WTC11 (cell line): ENCODE measurements at regions not wholly inside any gene's neighbourhood (a gene's known extent, or its start where the extent isn't known, plus 50 kb on each side); places are given as distances from the start of the nearest gene placed in this dataset.

Source experiments
- ATAC-seq: fragments of 200-7000 bp; cut with Tn5 transposase; 2 replicates; pipeline ENCODE4 v1.10.0; 2021; ENCODE audit warnings: mild to moderate bottlenecking, moderate library complexity
- CTCF ChIA-PET: fragments of 300-600 bp; sonication (Branson Sonifier 250); formaldehyde crosslinking; loops from one replicate; lab custom pipeline; 2021; ENCODE audit warnings: antibody characterized with exemption; lab: Charles Lee
- POLR2A ChIA-PET: fragments of 350-600 bp; sonication (Branson Sonifier 250); formaldehyde crosslinking; loops from one replicate; lab custom pipeline; 2021; ENCODE audit warnings: antibody characterized with exemption; lab: Charles Lee
- DNase-seq: peaks from one replicate; pipeline ENCODE4 v3.0.0; 2021; ENCODE audit warnings: low spot score
- H3K27ac Mint-ChIP-seq: 2 replicates; pipeline ENCODE4 v1.8.0; 2021; ENCODE audit warnings: mixed read lengths
- H3K27me3 Mint-ChIP-seq: 2 replicates; pipeline ENCODE4 v1.8.0; 2021; ENCODE audit warnings: low read depth, mild to moderate bottlenecking, moderate library complexity, mixed read lengths
- H3K36me3 Mint-ChIP-seq: 2 replicates; pipeline ENCODE4 v1.8.0; 2021; ENCODE audit warnings: mixed read lengths
- H3K4me1 Mint-ChIP-seq: 2 replicates; pipeline ENCODE4 v1.8.0; 2022; ENCODE audit warnings: mixed read lengths
- H3K4me3 Mint-ChIP-seq: 2 replicates; pipeline ENCODE4 v1.8.0; 2021; ENCODE audit warnings: mild to moderate bottlenecking, moderate library complexity, mixed read lengths
- H3K9me3 Mint-ChIP-seq: 2 replicates; pipeline ENCODE4 v1.8.0; 2021; ENCODE audit warnings: mixed read lengths
- ATF1 ChIP-seq: sonication (generic); formaldehyde crosslinking; IDR thresholded peaks from 2 replicates; pipeline ENCODE4 v1.8.1; 2023; ENCODE audit warnings: mild to moderate bottlenecking, moderate library complexity, missing genetic modification reagents
- CBFB ChIP-seq: sonication (generic); formaldehyde crosslinking; IDR thresholded peaks from 2 replicates; pipeline ENCODE4 v1.8.1; 2022; ENCODE audit warnings: mild to moderate bottlenecking, low read depth, missing genetic modification reagents
- CREM ChIP-seq: sonication (generic); formaldehyde crosslinking; IDR thresholded peaks from 2 replicates; pipeline ENCODE4 v1.8.1; 2022; ENCODE audit warnings: mild to moderate bottlenecking, missing genetic modification reagents, moderate library complexity
- ELF4 ChIP-seq: sonication (generic); formaldehyde crosslinking; IDR thresholded peaks from 2 replicates; pipeline ENCODE4 v1.8.1; 2022; ENCODE audit warnings: low read depth, mild to moderate bottlenecking, moderate library complexity, missing genetic modification reagents
- FOXK1 ChIP-seq: sonication (generic); formaldehyde crosslinking; IDR thresholded peaks from 2 replicates; pipeline ENCODE4 v1.8.0; 2022; ENCODE audit warnings: mild to moderate bottlenecking, moderate library complexity, missing genetic modification reagents
- HMGA2 ChIP-seq: fragments of 250-450 bp; sonication (Bioruptor Pico); IDR thresholded peaks from 2 replicates; pipeline ENCODE4 v1.4.0; 2021; ENCODE audit warnings: mild to moderate bottlenecking, moderate library complexity
- HMGXB4 ChIP-seq: sonication (generic); formaldehyde crosslinking; IDR thresholded peaks from 2 replicates; pipeline ENCODE4 v1.8.1; 2023; ENCODE audit warnings: mild to moderate bottlenecking, moderate library complexity, missing genetic modification reagents
- MXD4 ChIP-seq: fragments of 250-450 bp; sonication (Bioruptor Pico); IDR thresholded peaks from 2 replicates; pipeline ENCODE4 v1.8.0; 2021; ENCODE audit warnings: mild to moderate bottlenecking, moderate library complexity, borderline replicate concordance
- NR2C2 ChIP-seq: sonication (generic); formaldehyde crosslinking; IDR thresholded peaks from 2 replicates; pipeline ENCODE4 v1.8.0; 2022; ENCODE audit warnings: mild to moderate bottlenecking, missing genetic modification reagents
- RELA ChIP-seq: sonication (generic); formaldehyde crosslinking; IDR thresholded peaks from 2 replicates; pipeline ENCODE4 v1.8.1; 2022; ENCODE audit warnings: missing genetic modification reagents, mild to moderate bottlenecking, borderline replicate concordance
- RORB ChIP-seq: fragments of 250-450 bp; sonication (Bioruptor Pico); IDR thresholded peaks from 2 replicates; pipeline ENCODE4 v1.9.0; 2021; ENCODE audit warnings: mild to moderate bottlenecking
- SMAD4 ChIP-seq: sonication (generic); formaldehyde crosslinking; IDR thresholded peaks from 2 replicates; pipeline ENCODE4 v1.8.0; 2022; ENCODE audit warnings: mild to moderate bottlenecking, missing genetic modification reagents
- ZNF232 ChIP-seq: sonication (generic); formaldehyde crosslinking; IDR thresholded peaks from 2 replicates; pipeline ENCODE4 v1.8.0; 2022; ENCODE audit warnings: mild to moderate bottlenecking, missing genetic modification reagents
- ZNF317 ChIP-seq: sonication (generic); formaldehyde crosslinking; IDR thresholded peaks from 2 replicates; pipeline ENCODE4 v1.8.1; 2023; ENCODE audit warnings: low read depth, mild to moderate bottlenecking, moderate library complexity, missing genetic modification reagents, borderline replicate concordance
- ZNF396 ChIP-seq: fragments of 250-450 bp; sonication (Bioruptor Pico); IDR thresholded peaks from 2 replicates; pipeline ENCODE4 v1.8.0; 2021; ENCODE audit warnings: mild to moderate bottlenecking, moderate library complexity, borderline replicate concordance
- ZNF425 ChIP-seq: fragments of 250-450 bp; sonication (Bioruptor Pico); conservative IDR thresholded peaks from 2 replicates; pipeline ENCODE4 v1.9.0; 2021; ENCODE audit warnings: mild to moderate bottlenecking
- ZNF671 ChIP-seq: fragments of 250-450 bp; sonication (Bioruptor Pico); IDR thresholded peaks from 2 replicates; pipeline ENCODE4 v1.8.0; 2021; ENCODE audit warnings: mild to moderate bottlenecking
- TF ChIP-seq, protein P1 (sequence below): sonication (generic); formaldehyde crosslinking; IDR thresholded peaks from 2 replicates; pipeline ENCODE4 v1.8.0; 2022; ENCODE audit warnings: mild to moderate bottlenecking, missing genetic modification reagents
- TF ChIP-seq, protein P2 (sequence below): sonication (generic); formaldehyde crosslinking; IDR thresholded peaks from 2 replicates; pipeline ENCODE4 v1.8.1; 2022; ENCODE audit warnings: mild to moderate bottlenecking, moderate library complexity, missing genetic modification reagents
- TF ChIP-seq, protein P3 (sequence below): fragments of 250-450 bp; sonication (Bioruptor Pico); IDR thresholded peaks from 2 replicates; pipeline ENCODE4 v1.8.0; 2021; ENCODE audit warnings: mild to moderate bottlenecking
- TF ChIP-seq, protein P4 (sequence below): sonication (generic); formaldehyde crosslinking; IDR thresholded peaks from 2 replicates; pipeline ENCODE4 v1.8.0; 2022; ENCODE audit warnings: mild to moderate bottlenecking, missing genetic modification reagents
- TF ChIP-seq, protein P5 (sequence below): sonication (generic); formaldehyde crosslinking; IDR thresholded peaks from 2 replicates; pipeline ENCODE4 v1.8.0; 2023; ENCODE audit warnings: missing genetic modification reagents

GRCh38 chr6:76609160-76609559 lies 536.7 kb upstream of the IMPG1 start:
- H3K9me3 Mint-ChIP-seq: peaks cover 20% of the 10 kb centered on the region
- TF ChIP-seq, protein P1, sequence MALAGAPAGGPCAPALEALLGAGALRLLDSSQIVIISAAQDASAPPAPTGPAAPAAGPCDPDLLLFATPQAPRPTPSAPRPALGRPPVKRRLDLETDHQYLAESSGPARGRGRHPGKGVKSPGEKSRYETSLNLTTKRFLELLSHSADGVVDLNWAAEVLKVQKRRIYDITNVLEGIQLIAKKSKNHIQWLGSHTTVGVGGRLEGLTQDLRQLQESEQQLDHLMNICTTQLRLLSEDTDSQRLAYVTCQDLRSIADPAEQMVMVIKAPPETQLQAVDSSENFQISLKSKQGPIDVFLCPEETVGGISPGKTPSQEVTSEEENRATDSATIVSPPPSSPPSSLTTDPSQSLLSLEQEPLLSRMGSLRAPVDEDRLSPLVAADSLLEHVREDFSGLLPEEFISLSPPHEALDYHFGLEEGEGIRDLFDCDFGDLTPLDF (CRISPR knock-in tag): no peak
- no peak for TF ChIP-seq SMAD4 (CRISPR knock-in tag)
- TF ChIP-seq HMGXB4 (CRISPR knock-in tag): no peak
- TF ChIP-seq FOXK1 (CRISPR knock-in tag): no peak
- no peak for TF ChIP-seq NR2C2 (CRISPR knock-in tag)
- no peak for TF ChIP-seq ELF4 (CRISPR knock-in tag)
- TF ChIP-seq CBFB (CRISPR knock-in tag): no peak
- TF ChIP-seq ZNF425: no peak
- TF ChIP-seq, protein P2, sequence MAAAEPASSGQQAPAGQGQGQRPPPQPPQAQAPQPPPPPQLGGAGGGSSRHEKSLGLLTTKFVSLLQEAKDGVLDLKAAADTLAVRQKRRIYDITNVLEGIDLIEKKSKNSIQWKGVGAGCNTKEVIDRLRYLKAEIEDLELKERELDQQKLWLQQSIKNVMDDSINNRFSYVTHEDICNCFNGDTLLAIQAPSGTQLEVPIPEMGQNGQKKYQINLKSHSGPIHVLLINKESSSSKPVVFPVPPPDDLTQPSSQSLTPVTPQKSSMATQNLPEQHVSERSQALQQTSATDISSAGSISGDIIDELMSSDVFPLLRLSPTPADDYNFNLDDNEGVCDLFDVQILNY (CRISPR knock-in tag): no peak
- TF ChIP-seq CREM (CRISPR knock-in tag): no peak
- TF ChIP-seq MXD4 (CRISPR knock-in tag): no peak
- no peak for TF ChIP-seq ZNF232 (CRISPR knock-in tag)
- TF ChIP-seq, protein P3, sequence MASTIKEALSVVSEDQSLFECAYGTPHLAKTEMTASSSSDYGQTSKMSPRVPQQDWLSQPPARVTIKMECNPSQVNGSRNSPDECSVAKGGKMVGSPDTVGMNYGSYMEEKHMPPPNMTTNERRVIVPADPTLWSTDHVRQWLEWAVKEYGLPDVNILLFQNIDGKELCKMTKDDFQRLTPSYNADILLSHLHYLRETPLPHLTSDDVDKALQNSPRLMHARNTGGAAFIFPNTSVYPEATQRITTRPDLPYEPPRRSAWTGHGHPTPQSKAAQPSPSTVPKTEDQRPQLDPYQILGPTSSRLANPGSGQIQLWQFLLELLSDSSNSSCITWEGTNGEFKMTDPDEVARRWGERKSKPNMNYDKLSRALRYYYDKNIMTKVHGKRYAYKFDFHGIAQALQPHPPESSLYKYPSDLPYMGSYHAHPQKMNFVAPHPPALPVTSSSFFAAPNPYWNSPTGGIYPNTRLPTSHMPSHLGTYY: no peak
- H3K4me3 Mint-ChIP-seq: no peak overlapping the region
- CTCF ChIA-PET: no interaction called here
- ATAC-seq: peak; percentile 61
- H3K4me1 Mint-ChIP-seq: peaks cover 22% of the 10 kb centered on the region
- no peak overlapping the region for H3K27ac Mint-ChIP-seq
- H3K27me3 Mint-ChIP-seq: no peaks in the 10 kb centered on the region
- H3K36me3 Mint-ChIP-seq: peaks cover 20% of the 10 kb centered on the region
- POLR2A ChIA-PET: no interaction called here
- no peak for DNase-seq

DNA sequence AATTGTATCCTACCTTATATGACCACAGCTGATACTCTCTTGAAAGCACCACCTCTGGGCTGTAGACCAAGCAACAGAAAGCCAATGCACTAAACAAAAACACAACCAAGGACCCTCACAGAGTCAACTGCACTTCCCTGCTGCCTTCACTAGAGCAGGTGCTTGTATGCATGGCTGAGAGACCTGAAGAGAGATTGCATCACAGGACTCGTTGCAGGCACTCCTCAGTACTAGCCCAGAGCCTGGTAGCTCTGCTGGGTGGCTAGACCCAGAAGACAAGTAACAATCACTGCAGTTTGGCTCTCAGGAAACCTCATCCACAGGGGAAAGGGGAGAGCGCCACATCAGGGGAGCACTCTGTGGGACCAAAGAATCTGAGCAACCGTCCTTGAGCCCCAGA lies 521.6 kb upstream of the IMPG1 start:
- Mint-ChIP-seq H3K27ac (no peak overlapping the region), H3K36me3 (peaks cover 78% of the 10 kb centered on the region), H3K4me1 (peaks cover 5% of the 10 kb centered on the region), H3K27me3 (peaks cover 6% of the 10 kb centered on the region), H3K9me3 (peaks cover 71% of the 10 kb centered on the region), H3K4me3 (no peak overlapping the region)
- ChIA-PET POLR2A (no interaction called here), CTCF (no interaction called here)
- ATAC-seq: no peak
- TF ChIP-seq CBFB (CRISPR knock-in tag): no peak
- no peak for DNase-seq

- Mint-ChIP-seq H3K4me3 (no peak overlapping the region), H3K4me1 (peaks cover 6% of the 10 kb centered on the region), H3K36me3 (peaks cover 77% of the 10 kb centered on the region), H3K9me3 (peaks cover 67% of the 10 kb centered on the region), H3K27ac (no peak overlapping the region), H3K27me3 (peaks cover 6% of the 10 kb centered on the region)
- TF ChIP-seq HMGA2: no peak
- TF ChIP-seq, protein P1 (CRISPR knock-in tag): no peak
- TF ChIP-seq, protein P4, sequence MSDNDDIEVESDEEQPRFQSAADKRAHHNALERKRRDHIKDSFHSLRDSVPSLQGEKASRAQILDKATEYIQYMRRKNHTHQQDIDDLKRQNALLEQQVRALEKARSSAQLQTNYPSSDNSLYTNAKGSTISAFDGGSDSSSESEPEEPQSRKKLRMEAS: no peak
- TF ChIP-seq, protein P5, sequence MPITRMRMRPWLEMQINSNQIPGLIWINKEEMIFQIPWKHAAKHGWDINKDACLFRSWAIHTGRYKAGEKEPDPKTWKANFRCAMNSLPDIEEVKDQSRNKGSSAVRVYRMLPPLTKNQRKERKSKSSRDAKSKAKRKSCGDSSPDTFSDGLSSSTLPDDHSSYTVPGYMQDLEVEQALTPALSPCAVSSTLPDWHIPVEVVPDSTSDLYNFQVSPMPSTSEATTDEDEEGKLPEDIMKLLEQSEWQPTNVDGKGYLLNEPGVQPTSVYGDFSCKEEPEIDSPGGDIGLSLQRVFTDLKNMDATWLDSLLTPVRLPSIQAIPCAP (CRISPR knock-in tag): no peak
- TF ChIP-seq SMAD4 (CRISPR knock-in tag): no peak
- TF ChIP-seq ZNF396 (CRISPR knock-in tag): no peak
- no peak for TF ChIP-seq ZNF671 (CRISPR knock-in tag)
- no peak for TF ChIP-seq ATF1 (CRISPR knock-in tag)
- TF ChIP-seq ZNF317 (CRISPR knock-in tag): no peak
- TF ChIP-seq RELA: no peak
- TF ChIP-seq, protein P3: no peak
- TF ChIP-seq RORB (CRISPR knock-in tag): no peak
- DNase-seq (no peak), ATAC-seq (peak; percentile 34)
- POLR2A ChIA-PET: interaction anchor here (0.6 kb wide), 1 partner anchor 17 kb away, joined by 3 read pairs; no protein-coding TSS in a partner anchor
- CTCF ChIA-PET: no interaction called here
Measured at GRCh38 chr6:76593668-76594067, 521.2 kb upstream of the IMPG1 start.
